Mucosa of descending colon (tissue), 3 donors: ENCODE measurements at regions not wholly inside any gene's neighbourhood (a gene's known extent, or its start where the extent isn't known, plus 50 kb on each side); places are given as distances from the start of the nearest gene placed in this dataset.
A peak's percentile ranks its signal among the peaks of the same experiment; 100 is the strongest.

Experiments used
- ATAC-seq: fragments of 200-7000 bp; cut with Tn5 transposase; one replicate; pipeline ENCODE4 v1.9.1; 2020; ENCODE audit warnings: mild to moderate bottlenecking, moderate library complexity
- DNase-seq, 3 donors: peaks; one replicate each; pipeline ENCODE4 v3.0.0-alpha.2; 2020
- H3K36me3 ChIP-seq: fragments of 200-600 bp; one replicate; pipeline ENCODE4 v1.8.0; 2021; ENCODE audit warnings: low read depth, mild to moderate bottlenecking
- H3K4me1 ChIP-seq: fragments of 200-600 bp; one replicate; pipeline ENCODE4 v1.8.0; 2021; ENCODE audit warnings: low read depth, mild to moderate bottlenecking
- H3K4me3 ChIP-seq: fragments of 200-600 bp; one replicate; pipeline ENCODE4 v1.8.0; 2021; ENCODE audit warnings: mild to moderate bottlenecking
- H3K9me3 ChIP-seq: fragments of 200-600 bp; one replicate; pipeline ENCODE4 v1.8.0; 2021; ENCODE audit warnings: mild to moderate bottlenecking
- intact Hi-C, 2 donors: fragments of 100-400 bp; cut with DNase I in 1 of 2; cut with micrococcal nuclease in 1 of 2; formaldehyde crosslinking; loops; one replicate each; pipeline versions ENCODE4 v1.11.0 to v1.11.1; 2022; cut with DNase I, micrococcal nuclease
- TF ChIP-seq, protein P1 (sequence below): fragments of 200-600 bp; IDR thresholded peaks from one replicate; pipeline ENCODE4 v1.8.0; 2022; ENCODE audit warnings: antibody characterized with exemption, mild to moderate bottlenecking
- donor health status: DM: no; HTN: no; CAD: no; lungs with moderate emphysema.
- donor health status: DM: no; HTN: no; CAD: no.
- donor health status: DM: no; HTN: yes; CAD: no.

DNA sequence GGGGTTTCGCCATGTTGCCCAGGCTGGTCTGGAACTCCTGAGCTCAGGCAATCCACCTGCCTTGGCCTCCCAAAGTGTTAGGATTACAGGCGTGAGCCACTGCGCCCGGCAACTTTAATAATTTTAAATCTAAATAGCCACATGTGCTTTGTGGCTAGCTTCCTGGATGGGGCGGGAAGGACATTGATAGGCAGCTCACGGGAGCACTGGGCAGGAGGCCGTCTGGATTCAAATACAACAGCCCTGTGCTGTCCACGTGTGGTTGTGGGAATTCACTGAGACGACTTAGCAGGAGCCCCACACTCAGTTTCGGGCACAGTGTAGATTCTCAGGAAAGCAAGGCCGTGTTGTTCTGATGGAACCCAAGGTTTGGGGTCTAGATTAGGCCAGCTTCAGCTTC lies 177.1 kb downstream of the ETS2 start:
- H3K36me3 ChIP-seq: no peaks in the 10 kb centered on the region
- intact Hi-C loops: no loop called here
- DNase-seq: no peak
- no peaks in the 10 kb centered on the region for H3K9me3 ChIP-seq
- H3K4me1 ChIP-seq: peaks cover 9% of the 10 kb centered on the region
- ATAC-seq: no peak
- TF ChIP-seq, protein P1, sequence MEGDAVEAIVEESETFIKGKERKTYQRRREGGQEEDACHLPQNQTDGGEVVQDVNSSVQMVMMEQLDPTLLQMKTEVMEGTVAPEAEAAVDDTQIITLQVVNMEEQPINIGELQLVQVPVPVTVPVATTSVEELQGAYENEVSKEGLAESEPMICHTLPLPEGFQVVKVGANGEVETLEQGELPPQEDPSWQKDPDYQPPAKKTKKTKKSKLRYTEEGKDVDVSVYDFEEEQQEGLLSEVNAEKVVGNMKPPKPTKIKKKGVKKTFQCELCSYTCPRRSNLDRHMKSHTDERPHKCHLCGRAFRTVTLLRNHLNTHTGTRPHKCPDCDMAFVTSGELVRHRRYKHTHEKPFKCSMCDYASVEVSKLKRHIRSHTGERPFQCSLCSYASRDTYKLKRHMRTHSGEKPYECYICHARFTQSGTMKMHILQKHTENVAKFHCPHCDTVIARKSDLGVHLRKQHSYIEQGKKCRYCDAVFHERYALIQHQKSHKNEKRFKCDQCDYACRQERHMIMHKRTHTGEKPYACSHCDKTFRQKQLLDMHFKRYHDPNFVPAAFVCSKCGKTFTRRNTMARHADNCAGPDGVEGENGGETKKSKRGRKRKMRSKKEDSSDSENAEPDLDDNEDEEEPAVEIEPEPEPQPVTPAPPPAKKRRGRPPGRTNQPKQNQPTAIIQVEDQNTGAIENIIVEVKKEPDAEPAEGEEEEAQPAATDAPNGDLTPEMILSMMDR: no peak
- H3K4me3 ChIP-seq: no peak overlapping the region

DNA sequence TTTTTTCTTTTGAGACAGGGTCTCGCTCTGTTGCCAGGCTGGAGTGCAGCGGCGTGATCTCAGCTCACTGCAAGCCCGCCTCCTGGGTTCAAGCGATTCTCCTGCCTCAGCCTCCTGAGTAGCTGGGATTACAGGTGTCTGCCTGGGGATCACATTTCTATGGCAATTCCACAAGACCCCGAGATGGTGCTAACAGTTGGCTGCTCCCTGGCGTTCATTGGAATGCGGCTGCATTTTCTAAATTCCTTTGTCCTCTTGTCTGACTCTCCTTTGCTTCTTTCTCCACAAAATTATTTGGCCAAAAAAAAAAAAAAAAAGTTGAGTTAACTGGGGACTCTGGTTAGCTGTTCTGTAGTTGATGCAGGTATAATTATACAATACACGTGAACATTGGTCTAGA lies 176.4 kb downstream of the ETS2 start:
- DNase-seq (no peak), ATAC-seq (no peak)
- Histone ChIP-seq H3K4me1 (peaks cover 9% of the 10 kb centered on the region), H3K36me3 (no peaks in the 10 kb centered on the region), H3K9me3 (no peaks in the 10 kb centered on the region), H3K4me3 (no peak overlapping the region)
- intact Hi-C loops: no loop called here
- TF ChIP-seq, protein P1: no peak

GRCh38 chr21:38980416-38981313 lies 174.9 kb downstream of the ETS2 start:
- DNase-seq (no peak), ATAC-seq (no peak)
- Histone ChIP-seq H3K36me3 (no peaks in the 10 kb centered on the region), H3K9me3 (no peaks in the 10 kb centered on the region), H3K4me3 (no peak overlapping the region), H3K4me1 (peaks cover 8% of the 10 kb centered on the region)
- TF ChIP-seq, protein P1: no peak
- intact Hi-C loops: no loop called here

DNA sequence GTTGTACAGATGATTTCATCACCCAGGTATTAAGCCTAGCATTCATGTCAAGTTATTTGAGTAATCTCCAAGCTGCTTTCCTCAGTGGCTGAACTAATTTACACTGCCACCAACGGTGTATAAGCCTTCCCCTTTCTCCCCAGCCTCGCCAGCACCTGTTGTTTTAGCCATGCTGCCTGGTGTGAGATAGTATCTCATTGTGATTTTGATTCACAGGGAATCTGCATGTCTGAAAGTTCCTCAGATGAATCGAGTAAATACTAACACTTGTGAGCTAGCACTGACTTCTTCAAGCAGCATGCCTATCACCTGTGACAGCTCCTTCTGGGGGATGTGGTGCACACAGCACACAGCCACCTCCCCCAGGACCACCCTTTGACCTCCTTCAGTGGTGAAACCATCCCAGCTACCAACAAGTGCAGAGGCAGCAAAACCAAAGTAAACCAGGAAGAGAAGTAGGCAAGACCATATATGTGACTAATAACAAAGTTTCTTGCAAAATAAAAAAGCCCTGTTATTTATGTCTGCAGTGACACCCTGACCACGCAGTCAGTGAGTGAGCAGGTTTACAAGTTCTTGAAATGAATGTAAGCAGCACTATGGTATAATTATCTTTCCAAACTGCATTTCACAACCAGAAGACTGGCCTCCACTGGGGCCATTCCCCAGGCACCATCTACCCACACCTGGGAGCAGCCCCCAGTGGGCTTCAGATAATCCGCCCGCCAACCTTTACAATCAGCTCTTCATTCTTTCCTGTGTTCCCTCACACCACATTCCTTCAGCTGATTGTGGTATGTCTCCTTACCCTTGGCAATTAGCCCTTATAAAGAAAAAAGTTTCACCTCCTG lies 173.8 kb downstream of the ETS2 start:
- intact Hi-C loops: no loop called here
- Histone ChIP-seq H3K9me3 (no peaks in the 10 kb centered on the region), H3K36me3 (no peaks in the 10 kb centered on the region), H3K4me3 (no peak overlapping the region), H3K4me1 (no peaks in the 10 kb centered on the region)
- DNase-seq (no peak), ATAC-seq (peak; percentile 46)
- TF ChIP-seq, protein P1: no peak

DNA sequence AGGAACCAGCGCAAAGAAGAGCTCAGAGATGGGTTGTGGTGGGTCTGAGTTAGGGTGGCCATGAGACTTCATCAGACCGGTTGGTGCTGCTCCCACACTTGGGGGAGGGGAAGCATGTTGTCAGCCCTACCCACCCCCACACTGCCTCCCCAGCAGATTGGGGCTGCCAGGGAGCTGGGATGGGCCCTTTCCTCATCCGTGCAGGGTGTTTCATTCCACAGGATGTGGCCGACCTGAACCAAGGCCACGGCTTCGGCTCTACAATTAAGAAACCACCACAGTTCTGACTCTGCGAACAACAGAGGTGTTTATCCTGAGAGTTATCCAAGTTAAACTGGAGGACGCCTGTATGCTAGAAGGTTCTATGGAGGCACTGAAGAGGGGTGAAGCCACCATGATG lies 171.2 kb downstream of the ETS2 start:
- ATAC-seq: no peak

More for the DNA sequence above, 171.2 kb downstream of the ETS2 start:
- Histone ChIP-seq H3K4me3 (no peak overlapping the region), H3K4me1 (no peaks in the 10 kb centered on the region), H3K9me3 (no peaks in the 10 kb centered on the region), H3K36me3 (no peaks in the 10 kb centered on the region)
- intact Hi-C loops: no loop called here
- TF ChIP-seq, protein P1: no peak
- DNase-seq: no peak
